Activated naive CD4-positive, alpha-beta T cell treated with anti-CD3 and anti-CD28 coated beads, Interleukin-2, amount 50 U/mL, for 24 hours (primary cell): ENCODE measurements at regions not wholly inside any gene's neighbourhood (a gene's known extent, or its start where the extent isn't known, plus 50 kb on each side); places are given as distances from the start of the nearest gene placed in this dataset.
"Not testable (repeated sequence)": the region's sequence is repeated elsewhere in the genome, so short reads cannot be mapped to it uniquely, and the experiment has no call there.

ENCODE experiments used
- H3K27ac Mint-ChIP-seq: one replicate; pipeline ENCODE4 v1.8.0; 2021; ENCODE audit warnings: mild to moderate bottlenecking, mixed read lengths
- H3K27me3 Mint-ChIP-seq: one replicate; pipeline ENCODE4 v1.8.0; 2021; ENCODE audit warnings: mixed read lengths
- H3K36me3 Mint-ChIP-seq: one replicate; pipeline ENCODE4 v1.8.0; 2021; ENCODE audit warnings: mixed read lengths
- H3K4me1 Mint-ChIP-seq: one replicate; pipeline ENCODE4 v1.8.0; 2021; ENCODE audit warnings: mixed read lengths
- H3K4me3 Mint-ChIP-seq: one replicate; pipeline ENCODE4 v1.8.0; 2021; ENCODE audit warnings: mild to moderate bottlenecking, mixed read lengths
- H3K9me3 Mint-ChIP-seq: one replicate; pipeline ENCODE4 v1.8.0; 2021; ENCODE audit warnings: mixed read lengths

DNA sequence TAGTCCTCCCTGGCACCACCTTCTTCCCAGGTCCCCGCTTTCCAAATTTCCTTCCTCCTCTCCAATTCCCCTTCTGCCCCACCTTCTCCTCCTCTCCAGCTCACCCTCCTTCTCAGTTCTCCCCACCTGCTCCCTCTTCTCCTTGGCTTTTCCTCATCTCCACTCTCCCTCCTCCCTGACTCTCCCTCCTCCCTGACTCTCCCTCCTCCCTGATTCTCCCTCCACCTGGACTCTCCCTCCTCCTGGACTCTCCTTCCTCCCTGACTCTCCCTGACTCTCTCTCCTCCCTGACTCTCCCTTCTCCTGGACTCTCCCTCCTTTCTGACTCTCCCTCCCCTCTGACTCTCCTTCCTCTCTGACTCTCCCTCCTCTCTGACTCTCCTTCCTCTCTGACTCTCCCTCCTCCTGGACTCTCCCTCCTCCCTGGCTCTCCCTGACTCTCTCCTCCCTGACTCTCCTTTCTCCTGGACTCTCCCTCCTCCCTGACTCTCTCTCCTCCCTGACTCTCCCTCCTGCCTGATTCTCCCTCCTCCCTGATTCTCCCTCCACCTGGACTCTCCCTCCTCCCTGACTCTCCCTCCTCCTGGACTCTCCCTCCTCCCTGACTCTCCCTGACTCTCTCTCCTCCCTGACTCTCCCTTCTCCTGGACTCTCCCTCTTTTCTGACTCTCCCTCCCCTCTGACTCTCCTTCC, 169.3 kb downstream of the INHBB start:
- H3K27ac Mint-ChIP-seq, H3K4me3 Mint-ChIP-seq, H3K27me3 Mint-ChIP-seq, H3K9me3 Mint-ChIP-seq, H3K36me3 Mint-ChIP-seq, H3K4me1 Mint-ChIP-seq: not testable (repeated sequence)

DNA sequence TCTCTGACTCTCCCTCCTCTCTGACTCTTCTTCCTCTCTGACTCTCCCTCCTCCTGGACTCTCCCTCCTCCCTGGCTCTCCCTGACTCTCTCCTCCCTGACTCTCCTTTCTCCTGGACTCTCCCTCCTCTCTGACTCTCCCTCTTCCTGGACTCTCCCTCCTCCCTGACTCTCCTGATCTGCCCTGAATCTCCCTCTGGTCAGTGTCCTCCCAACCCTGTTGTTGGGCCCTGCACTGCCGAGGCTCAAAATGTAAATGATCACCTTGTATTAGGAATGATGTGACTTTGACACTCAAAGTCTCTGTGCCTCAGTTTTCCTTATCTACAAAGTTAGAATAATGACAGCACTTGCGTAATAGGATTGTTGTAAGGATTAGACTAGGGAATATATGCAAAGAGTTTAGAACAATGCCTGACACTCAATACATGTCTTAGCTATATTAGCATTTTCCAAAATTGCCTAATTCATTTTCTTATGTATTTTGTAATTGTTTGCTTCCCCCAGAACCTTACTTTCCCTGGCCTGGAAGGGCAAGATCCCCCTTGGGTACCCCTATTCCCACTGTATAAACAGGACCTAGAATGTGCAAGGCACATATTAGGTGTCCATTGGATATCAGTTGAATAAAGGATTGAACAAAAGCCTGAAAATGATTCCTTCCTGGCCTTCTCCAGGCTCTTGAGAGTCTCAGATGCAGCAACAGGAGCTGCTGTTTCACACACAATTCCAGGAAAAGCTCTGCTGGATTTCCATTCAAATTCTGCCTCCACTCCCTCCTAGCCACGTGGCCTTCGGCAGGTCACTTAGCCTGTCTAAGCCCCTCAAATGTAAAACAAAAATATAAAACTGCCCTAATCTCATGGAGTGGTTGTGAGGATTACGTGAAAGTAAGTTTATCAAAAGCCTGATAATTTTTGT, 170.1 kb downstream of the INHBB start:
- no peaks in the 10 kb centered on the region for H3K9me3 Mint-ChIP-seq
- H3K36me3 Mint-ChIP-seq, result no peaks in the 10 kb centered on the region
- H3K4me3 Mint-ChIP-seq, result no peak overlapping the region
- no peaks in the 10 kb centered on the region for H3K4me1 Mint-ChIP-seq
- no peak overlapping the region for H3K27ac Mint-ChIP-seq
- no peaks in the 10 kb centered on the region for H3K27me3 Mint-ChIP-seq

DNA sequence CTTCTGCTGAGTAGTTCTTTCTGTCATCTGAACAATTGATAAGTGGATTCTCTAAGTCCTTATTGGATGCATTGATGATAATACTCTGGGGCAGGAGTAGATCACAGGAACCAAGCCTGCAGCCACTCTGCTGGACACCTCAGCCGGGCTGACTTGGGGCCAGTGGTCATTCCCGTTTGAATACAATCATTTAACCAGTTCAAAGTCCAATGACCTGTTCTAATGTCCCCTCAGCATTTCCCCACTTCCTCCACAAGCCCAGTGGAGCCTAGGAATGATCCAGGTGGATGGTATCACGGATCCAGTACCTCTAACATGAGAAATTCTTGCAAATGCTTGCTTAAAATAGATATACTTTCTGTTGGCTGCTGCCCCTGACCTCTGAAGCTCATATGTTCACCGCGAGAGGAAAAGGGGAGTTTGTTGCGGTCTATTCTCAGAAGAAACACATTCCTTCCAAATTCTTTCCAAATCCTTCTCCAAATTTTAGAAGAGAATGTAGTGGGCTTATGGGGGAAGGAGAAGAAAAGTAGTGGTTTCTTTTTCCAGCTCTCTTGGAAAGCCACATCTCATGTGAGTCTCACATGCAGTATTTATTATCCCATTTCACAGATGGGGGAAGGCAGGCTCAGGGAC, 170.9 kb downstream of the INHBB start:
- Mint-ChIP-seq H3K4me1 (no peaks in the 10 kb centered on the region), H3K4me3 (no peak overlapping the region), H3K9me3 (no peaks in the 10 kb centered on the region), H3K27ac (no peak overlapping the region), H3K36me3 (no peaks in the 10 kb centered on the region), H3K27me3 (peaks cover 2% of the 10 kb centered on the region)

GRCh38 chr2:120517751-120518469, 172.0 kb downstream of the INHBB start:
- no peak overlapping the region for H3K27ac Mint-ChIP-seq
- peaks cover 5% of the 10 kb centered on the region for H3K27me3 Mint-ChIP-seq
- H3K9me3 Mint-ChIP-seq, result no peaks in the 10 kb centered on the region
- H3K4me3 Mint-ChIP-seq, result no peak overlapping the region
- no peaks in the 10 kb centered on the region for H3K36me3 Mint-ChIP-seq
- H3K4me1 Mint-ChIP-seq, result no peaks in the 10 kb centered on the region

DNA sequence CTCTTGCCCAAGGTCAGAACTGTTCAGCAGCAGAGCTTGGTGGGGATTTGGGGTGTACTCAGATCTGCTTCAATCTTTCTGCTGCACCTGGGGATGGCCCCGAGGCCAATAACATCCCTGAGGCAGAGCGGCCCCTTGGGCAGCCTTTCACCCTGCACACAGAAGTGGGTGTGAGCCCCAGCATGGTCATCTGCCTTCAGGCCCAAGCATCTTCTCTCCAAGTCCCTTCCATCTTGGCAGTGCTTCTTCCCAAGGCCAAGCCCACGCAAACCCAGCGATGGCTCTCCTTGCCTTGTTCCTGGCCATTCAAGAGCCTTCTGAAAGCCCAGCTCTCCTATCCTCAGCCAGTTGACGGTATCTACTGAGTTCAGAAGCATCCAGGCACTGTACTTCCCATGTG, 172.9 kb downstream of the INHBB start:
- Mint-ChIP-seq H3K36me3 (no peaks in the 10 kb centered on the region), H3K4me3 (no peak overlapping the region), H3K27ac (no peak overlapping the region), H3K4me1 (no peaks in the 10 kb centered on the region), H3K27me3 (peaks cover 5% of the 10 kb centered on the region), H3K9me3 (no peaks in the 10 kb centered on the region)

DNA sequence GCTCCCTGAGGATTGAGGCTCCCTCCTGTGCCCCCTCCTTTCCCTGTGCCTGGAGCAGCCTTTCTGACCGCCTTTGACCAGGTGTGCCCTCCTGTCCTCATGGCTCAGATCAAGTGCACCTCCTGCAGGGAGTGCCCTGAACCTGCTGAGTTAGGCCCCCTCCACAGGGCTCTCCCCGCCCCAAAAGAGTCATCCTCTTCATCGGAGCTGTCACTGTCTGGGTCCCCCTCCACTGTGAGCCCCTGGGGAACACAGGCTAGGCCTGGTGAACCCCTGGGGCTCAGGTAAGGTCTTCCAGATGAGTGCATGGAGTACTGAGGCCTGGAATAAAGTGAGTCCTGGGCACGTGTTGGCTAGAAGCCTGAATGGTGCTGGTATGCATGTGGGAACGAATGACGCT, 173.5 kb downstream of the INHBB start:
- Mint-ChIP-seq H3K9me3 (no peaks in the 10 kb centered on the region), H3K27me3 (peaks cover 5% of the 10 kb centered on the region), H3K36me3 (no peaks in the 10 kb centered on the region), H3K27ac (no peak overlapping the region), H3K4me1 (no peaks in the 10 kb centered on the region), H3K4me3 (no peak overlapping the region)

GRCh38 chr2:120520454-120520853, 174.5 kb downstream of the INHBB start:
- Mint-ChIP-seq H3K36me3 (no peaks in the 10 kb centered on the region), H3K4me3 (no peak overlapping the region), H3K27ac (no peak overlapping the region), H3K9me3 (no peaks in the 10 kb centered on the region), H3K4me1 (no peaks in the 10 kb centered on the region), H3K27me3 (peaks cover 5% of the 10 kb centered on the region)

DNA sequence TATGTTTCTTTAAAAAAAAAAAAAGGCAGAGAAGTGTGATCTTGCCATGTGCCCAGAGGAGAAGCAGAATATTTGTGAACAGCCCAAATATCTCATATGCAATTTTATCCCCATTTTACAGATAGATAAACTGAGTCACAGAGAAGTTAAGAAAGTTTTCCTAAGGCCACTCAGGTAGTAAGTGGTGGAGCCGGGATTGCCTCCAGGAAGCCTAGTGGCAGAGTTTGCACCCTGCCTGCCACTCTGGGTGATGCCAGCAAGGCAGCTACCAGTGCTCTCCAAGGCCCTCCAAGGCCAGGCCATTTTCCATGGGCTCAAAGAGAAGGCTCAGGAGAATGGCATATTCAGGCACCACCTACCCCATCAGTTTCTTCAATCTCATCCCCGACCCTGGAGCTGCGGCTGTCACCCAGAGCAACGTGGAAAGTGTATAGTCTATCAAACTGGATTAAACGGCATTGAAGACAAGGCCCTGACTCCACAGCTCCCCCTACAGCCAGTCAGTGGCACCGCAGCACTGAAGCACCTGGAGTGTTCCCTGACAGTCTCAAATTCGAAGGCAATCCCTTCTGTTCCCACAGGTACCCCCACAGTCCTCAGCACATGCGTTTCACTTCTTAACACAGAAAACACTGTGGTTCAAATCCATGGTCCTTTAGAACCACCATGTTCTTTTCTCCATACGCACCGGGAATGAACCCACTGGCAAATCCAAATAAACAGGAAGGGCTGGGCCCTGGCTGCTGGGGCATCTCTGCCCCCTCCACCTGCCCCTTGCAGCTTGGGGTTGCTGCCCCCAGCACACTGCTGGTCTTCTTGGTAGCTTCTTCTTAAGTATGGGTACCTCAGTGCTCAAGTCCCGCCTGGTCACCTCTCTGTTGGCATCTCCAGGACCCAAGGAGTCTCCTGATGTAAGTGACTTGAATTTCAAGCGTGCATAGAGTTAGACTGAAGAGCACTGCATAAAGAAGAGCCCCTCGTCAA, 175.3 kb downstream of the INHBB start:
- Mint-ChIP-seq H3K27me3 (peaks cover 5% of the 10 kb centered on the region), H3K27ac (no peak overlapping the region), H3K9me3 (no peaks in the 10 kb centered on the region), H3K4me3 (no peak overlapping the region), H3K4me1 (no peaks in the 10 kb centered on the region), H3K36me3 (no peaks in the 10 kb centered on the region)

DNA sequence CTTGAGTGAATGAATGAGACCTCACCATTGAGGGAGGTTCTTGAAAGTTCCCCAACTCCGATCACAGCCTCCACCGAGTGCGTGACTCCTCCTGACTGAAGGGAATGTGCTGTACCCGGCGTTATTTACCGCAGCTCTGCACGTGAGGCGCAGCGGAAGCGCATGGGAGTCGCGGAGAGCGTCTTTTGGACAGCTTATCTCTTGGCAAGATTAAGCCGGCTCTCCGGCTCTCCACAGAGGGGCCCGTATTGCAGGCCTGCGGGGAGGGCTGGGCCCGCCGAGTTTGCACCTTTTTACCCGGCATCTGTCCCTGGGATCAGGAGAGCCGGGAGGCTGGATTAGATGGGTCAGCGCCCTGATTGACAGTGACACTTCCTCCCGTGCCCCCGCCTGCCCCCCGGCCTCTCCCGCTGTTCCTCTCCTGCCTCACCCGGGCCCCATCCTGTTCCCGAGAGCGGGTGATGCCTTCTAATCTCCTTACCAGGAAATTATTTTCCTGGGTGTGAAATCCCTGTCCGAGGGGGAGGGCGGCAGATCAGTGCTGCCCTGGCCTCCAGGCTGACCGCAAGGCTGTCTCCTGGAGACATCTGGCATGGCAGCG, 176.3 kb downstream of the INHBB start:
- Mint-ChIP-seq H3K27ac (no peak overlapping the region), H3K4me1 (no peaks in the 10 kb centered on the region), H3K36me3 (no peaks in the 10 kb centered on the region), H3K9me3 (no peaks in the 10 kb centered on the region), H3K27me3 (peaks cover 5% of the 10 kb centered on the region), H3K4me3 (no peak overlapping the region)

GRCh38 chr2:120523766-120524165, 177.8 kb downstream of the INHBB start:
- H3K27me3 Mint-ChIP-seq, result peaks cover 7% of the 10 kb centered on the region
- no peak overlapping the region for H3K27ac Mint-ChIP-seq
- no peaks in the 10 kb centered on the region for H3K9me3 Mint-ChIP-seq
- H3K36me3 Mint-ChIP-seq, result no peaks in the 10 kb centered on the region
- H3K4me3 Mint-ChIP-seq, result no peak overlapping the region
- no peaks in the 10 kb centered on the region for H3K4me1 Mint-ChIP-seq

- Mint-ChIP-seq H3K27ac (no peak overlapping the region), H3K9me3 (no peaks in the 10 kb centered on the region), H3K4me1 (no peaks in the 10 kb centered on the region), H3K36me3 (no peaks in the 10 kb centered on the region), H3K4me3 (no peak overlapping the region), H3K27me3 (peaks cover 7% of the 10 kb centered on the region)
Observed at GRCh38 chr2:120524174-120524573, 178.2 kb downstream of the INHBB start.

GRCh38 chr2:120525056-120526046, 179.4 kb downstream of the INHBB start:
- H3K27me3 Mint-ChIP-seq, result peaks cover 7% of the 10 kb centered on the region
- H3K4me3 Mint-ChIP-seq, result no peak overlapping the region
- H3K27ac Mint-ChIP-seq, result no peak overlapping the region
- H3K36me3 Mint-ChIP-seq, result no peaks in the 10 kb centered on the region
- no peaks in the 10 kb centered on the region for H3K4me1 Mint-ChIP-seq
- no peaks in the 10 kb centered on the region for H3K9me3 Mint-ChIP-seq

DNA sequence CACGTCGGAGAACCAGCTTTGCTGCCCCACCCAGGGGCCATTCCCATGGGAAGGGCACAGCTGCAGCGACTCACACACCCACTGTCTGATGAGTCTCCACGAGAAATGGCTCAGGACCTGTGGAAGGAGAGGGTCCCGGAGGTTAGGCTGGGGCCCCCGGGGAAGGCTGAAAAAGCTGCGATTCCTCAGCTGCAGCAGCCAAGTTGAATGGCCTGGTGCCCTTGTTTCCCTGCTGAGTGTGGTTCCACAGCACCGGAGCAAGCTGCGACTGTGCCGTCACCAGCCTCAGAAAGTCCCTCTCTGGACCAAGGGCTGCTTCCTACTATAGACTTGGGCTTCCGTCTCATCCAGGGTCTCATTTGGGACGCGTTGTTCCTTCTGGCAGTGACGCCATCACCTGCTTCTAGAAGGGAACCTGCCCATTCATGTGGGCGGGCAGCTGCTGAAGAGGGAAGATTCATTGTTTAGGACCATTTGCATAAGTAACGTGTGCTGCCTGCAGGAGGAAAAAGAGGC, 180.2 kb downstream of the INHBB start:
- Mint-ChIP-seq H3K27ac (no peak overlapping the region), H3K27me3 (peaks cover 7% of the 10 kb centered on the region), H3K9me3 (no peaks in the 10 kb centered on the region), H3K4me1 (no peaks in the 10 kb centered on the region), H3K4me3 (no peak overlapping the region), H3K36me3 (no peaks in the 10 kb centered on the region)
